HL-60 (cell line): ENCODE measurements at regions not wholly inside any gene's neighbourhood (a gene's known extent, or its start where the extent isn't known, plus 50 kb on each side); places are given as distances from the start of the nearest gene placed in this dataset.

Experiments
- POLR2AphosphoS5 ChIP-seq: IDR thresholded peaks from 2 replicates; pipeline ENCODE4 v1.6.1; 2012; ENCODE audit warnings: low read depth
- REST ChIP-seq: IDR thresholded peaks from 2 replicates; pipeline ENCODE4 v1.6.1; 2012; ENCODE audit warnings: low read depth; ENCODE audit not compliant: insufficient replicate concordance
- SPI1 ChIP-seq: IDR thresholded peaks from 2 replicates; pipeline ENCODE4 v1.6.1; 2012; ENCODE audit warnings: low read depth, mild to moderate bottlenecking, borderline replicate concordance
- TF ChIP-seq, protein P1 (sequence below): IDR thresholded peaks from one replicate; pipeline ENCODE4 v1.5.1; 2011; ENCODE audit warnings: low read length, control low read depth, inconsistent platforms; ENCODE audit not compliant: insufficient read depth

GRCh38 chr5:121719255-121719654 lies 132.4 kb upstream of the FTMT start:
- TF ChIP-seq, protein P1, sequence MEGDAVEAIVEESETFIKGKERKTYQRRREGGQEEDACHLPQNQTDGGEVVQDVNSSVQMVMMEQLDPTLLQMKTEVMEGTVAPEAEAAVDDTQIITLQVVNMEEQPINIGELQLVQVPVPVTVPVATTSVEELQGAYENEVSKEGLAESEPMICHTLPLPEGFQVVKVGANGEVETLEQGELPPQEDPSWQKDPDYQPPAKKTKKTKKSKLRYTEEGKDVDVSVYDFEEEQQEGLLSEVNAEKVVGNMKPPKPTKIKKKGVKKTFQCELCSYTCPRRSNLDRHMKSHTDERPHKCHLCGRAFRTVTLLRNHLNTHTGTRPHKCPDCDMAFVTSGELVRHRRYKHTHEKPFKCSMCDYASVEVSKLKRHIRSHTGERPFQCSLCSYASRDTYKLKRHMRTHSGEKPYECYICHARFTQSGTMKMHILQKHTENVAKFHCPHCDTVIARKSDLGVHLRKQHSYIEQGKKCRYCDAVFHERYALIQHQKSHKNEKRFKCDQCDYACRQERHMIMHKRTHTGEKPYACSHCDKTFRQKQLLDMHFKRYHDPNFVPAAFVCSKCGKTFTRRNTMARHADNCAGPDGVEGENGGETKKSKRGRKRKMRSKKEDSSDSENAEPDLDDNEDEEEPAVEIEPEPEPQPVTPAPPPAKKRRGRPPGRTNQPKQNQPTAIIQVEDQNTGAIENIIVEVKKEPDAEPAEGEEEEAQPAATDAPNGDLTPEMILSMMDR = no peak
- TF ChIP-seq POLR2AphosphoS5 (no peak), SPI1 (no peak), REST (no peak)
